A549 (cell line): ENCODE measurements at regions not wholly inside any gene's neighbourhood (a gene's known extent, or its start where the extent isn't known, plus 50 kb on each side); places are given as distances from the start of the nearest gene placed in this dataset.
A peak's percentile ranks its signal among the peaks of the same experiment; 100 is the strongest.

ENCODE experiments used
- ATAC-seq, 2 experiments: fragments of 200-7000 bp in 1 of 2; fragments of >200 bp in 1 of 2; cut with Nextera tagmentation in 1 of 2; cut with Tn5 transposase in 1 of 2; 3 replicates each; pipeline versions ENCODE4 v1.8.0 to v1.9.1; 2018 to 2020; ENCODE audit warnings: mild to moderate bottlenecking in 1 of 2, moderate library complexity in 1 of 2
- CTCF ChIA-PET: fragments of 300-600 bp; sonication (Branson Sonifier 250); formaldehyde crosslinking; extraction: SDS; loops from one replicate; lab custom pipeline; 2021; ENCODE audit warnings: antibody characterized with exemption, inconsistent platforms; lab: Yijun Ruan, JAX
- POLR2A ChIA-PET: fragments of 350-600 bp; formaldehyde crosslinking; extraction: SDS; loops from one replicate; lab custom pipeline; 2021; ENCODE audit warnings: antibody characterized with exemption, inconsistent platforms; lab: Yijun Ruan, JAX
- DNase-seq, 2 experiments: peaks; one replicate each; pipeline versions ENCODE4 v3.0.0 to v3.0.0-alpha.2; 2011 to 2016; ENCODE audit warnings: low read depth in 1 of 2, low spot score in 1 of 2
- FAIRE-seq: peaks from 2 replicates; lab custom pipeline; 2011; peaks lifted over from hg19 to GRCh38; lab: Jason Lieb, UNC
- H3K27ac ChIP-seq, 2 experiments: fragments of >200 bp; sonication (Bioruptor Twin); formaldehyde crosslinking; 3 replicates each; pipeline ENCODE4 v1.5.1; 2016 to 2017
- H3K4me1 ChIP-seq: fragments of >200 bp; sonication (Bioruptor Twin); formaldehyde crosslinking; 3 replicates; pipeline ENCODE4 v1.6.1; 2016
- H3K4me2 ChIP-seq: fragments of >200 bp; sonication (Bioruptor Twin); formaldehyde crosslinking; 3 replicates; pipeline ENCODE4 v1.6.1; 2016
- H3K4me3 ChIP-seq: fragments of >200 bp; sonication (Bioruptor Twin); formaldehyde crosslinking; 3 replicates; pipeline ENCODE4 v1.5.1; 2016
- H3K9me3 ChIP-seq: fragments of >200 bp; sonication (Bioruptor Twin); formaldehyde crosslinking; 3 replicates; pipeline ENCODE4 v1.6.1; 2016
- CEBPB ChIP-seq, 2 experiments: fragments of >200 bp in 1 of 2; sonication (Bioruptor Twin) in 1 of 2; formaldehyde crosslinking in 1 of 2; IDR thresholded peaks; 2 replicates each; pipeline ENCODE4 v1.6.1; 2012 to 2016
- CHD2 ChIP-seq: fragments of 150-350 bp; IDR thresholded peaks from 2 replicates; pipeline ENCODE4 v1.6.1; 2014; ENCODE audit warnings: low read length; ENCODE audit not compliant: partially characterized antibody
- EHMT2 ChIP-seq: fragments of 200-600 bp; sonication (generic); IDR thresholded peaks from 2 replicates; pipeline ENCODE4 v1.6.1; 2016; ENCODE audit warnings: antibody characterized with exemption, low read depth, mild to moderate bottlenecking, moderate library complexity
- EP300 ChIP-seq, 2 experiments: fragments of >200 bp; sonication (Bioruptor Twin); formaldehyde crosslinking; IDR thresholded peaks; 2 replicates in 1 of 2; 3 replicates in 1 of 2; pipeline ENCODE4 v1.6.1; 2016 to 2017
- GATA3 ChIP-seq: IDR thresholded peaks from 2 replicates; pipeline ENCODE4 v1.6.1; 2012; ENCODE audit warnings: borderline replicate concordance
- HES2 ChIP-seq: fragments of >200 bp; sonication (Bioruptor Twin); formaldehyde crosslinking; IDR thresholded peaks from 2 replicates; pipeline ENCODE4 v1.6.1; 2016
- KDM1A ChIP-seq: fragments of 200-600 bp; sonication (generic); IDR thresholded peaks from 2 replicates; pipeline ENCODE4 v1.6.1; 2016; ENCODE audit warnings: low read depth, mild to moderate bottlenecking
- MAFK ChIP-seq: fragments of 450-650 bp; IDR thresholded peaks from 2 replicates; pipeline ENCODE4 v1.6.1; 2014; ENCODE audit not compliant: partially characterized antibody
- MYC ChIP-seq: IDR thresholded peaks from 2 replicates; pipeline ENCODE4 v1.6.1; 2012; ENCODE audit warnings: mild to moderate bottlenecking, inconsistent platforms, low read length, improper control_type of control experiment, borderline replicate concordance
- NPAS2 ChIP-seq: fragments of 250-450 bp; sonication (Bioruptor Pico); IDR thresholded peaks from 2 replicates; pipeline ENCODE4 v1.8.0; 2022; ENCODE audit warnings: mild to moderate bottlenecking, moderate library complexity, borderline replicate concordance
- NR3C1 ChIP-seq: fragments of >200 bp; sonication (Bioruptor Twin); formaldehyde crosslinking; IDR thresholded peaks from 3 replicates; pipeline ENCODE4 v1.6.1; 2017
- PHF8 ChIP-seq: fragments of 200-600 bp; sonication (generic); IDR thresholded peaks from 2 replicates; pipeline ENCODE4 v1.6.1; 2016; ENCODE audit warnings: low read depth, mild to moderate bottlenecking, antibody characterized with exemption, moderate library complexity, borderline replicate concordance
- POLR2AphosphoS2 ChIP-seq: conservative IDR thresholded peaks from 2 replicates; pipeline ENCODE4 v1.6.1; 2012; ENCODE audit warnings: low read length, improper control_type of control experiment, inconsistent platforms
- RAD21 ChIP-seq, 2 experiments: fragments of >200 bp in 1 of 2; sonication (Bioruptor Twin) in 1 of 2; formaldehyde crosslinking in 1 of 2; IDR thresholded peaks in 1 of 2; conservative IDR thresholded peaks in 1 of 2; 2 replicates in 1 of 2; 3 replicates in 1 of 2; pipeline ENCODE4 v1.6.1; 2012 to 2018; ENCODE audit warnings: inconsistent platforms in 1 of 2
- RARB ChIP-seq: fragments of 250-450 bp; sonication (Bioruptor Pico); IDR thresholded peaks from 2 replicates; pipeline ENCODE4 v1.8.0; 2021; ENCODE audit warnings: mild to moderate bottlenecking, moderate library complexity
- RFX5 ChIP-seq: fragments of 450-650 bp; IDR thresholded peaks from 2 replicates; pipeline ENCODE4 v1.7.1; 2014; ENCODE audit warnings: antibody characterized with exemption, mild to moderate bottlenecking, moderate library complexity
- SMC3 ChIP-seq: fragments of >200 bp; sonication (Bioruptor Twin); formaldehyde crosslinking; IDR thresholded peaks from 3 replicates; pipeline ENCODE4 v1.6.1; 2018; ENCODE audit warnings: inconsistent platforms
- TFCP2L1 ChIP-seq: fragments of 250-450 bp; sonication (Bioruptor Pico); IDR thresholded peaks from 2 replicates; pipeline ENCODE4 v1.5.0; 2021; ENCODE audit warnings: mild to moderate bottlenecking
- ZC3H11A ChIP-seq: fragments of 450-650 bp; IDR thresholded peaks from 2 replicates; pipeline ENCODE4 v1.6.1; 2014; ENCODE audit warnings: antibody characterized with exemption, mild to moderate bottlenecking
- WGBS: methylation state at CpG from one replicate; pipeline ENCODE4 v1.1.6; 2017; ENCODE audit errors: missing lambda C conversion rate; 5-methylcytosine and 5-hydroxymethylcytosine counted together

GRCh38 chr7:47720141-47720906 lies 138.4 kb upstream of the TNS3 start:
- ATAC-seq (peak in 1 of 2 experiments; percentile 29; a peak in 2 of 6 replicates), DNase-seq (no peak), FAIRE-seq (no peak)
- Histone ChIP-seq H3K4me1 (peaks cover 11% of the 10 kb centered on the region), H3K27ac (peak overlapping the region in 1 of 2 experiments; percentile 50; a peak in 3 of 6 replicates), H3K4me3 (no peak overlapping the region), H3K4me2 (no peak overlapping the region), H3K9me3 (no peaks in the 10 kb centered on the region)
- ChIA-PET POLR2A (interaction anchor here (0.5 kb wide), 1 partner anchor 25 kb away, joined by 4 read pairs; no protein-coding TSS in a partner anchor), CTCF (interaction anchor here (0.6 kb wide), 1 partner anchor 50 kb away, joined by 3 read pairs; no protein-coding TSS in a partner anchor)
- 76% methylated on average over 12 of the region's 12 CpGs for WGBS
- no peak for TF ChIP-seq NR3C1
- no peak for TF ChIP-seq MAFK
- no peak for TF ChIP-seq RAD21 (conservative IDR thresholded peaks at IDR 0.05 in 1 of 2, IDR thresholded peaks at IDR 0.05 in 1 of 2)
- no peak for TF ChIP-seq RARB
- no peak for TF ChIP-seq EHMT2
- TF ChIP-seq PHF8: no peak
- TF ChIP-seq TFCP2L1: no peak
- no peak for TF ChIP-seq KDM1A
- TF ChIP-seq GATA3: no peak

- no peaks in the 10 kb centered on the region for H3K9me3 ChIP-seq
- POLR2A ChIA-PET: no interaction called here
- 91% methylated on average over 7 of the region's 7 CpGs for WGBS
- CTCF ChIA-PET: interaction anchor here (0.6 kb wide), 1 partner anchor 50 kb away, joined by 3 read pairs; no protein-coding TSS in a partner anchor
- FAIRE-seq (no peak), DNase-seq (no peak), ATAC-seq (no peak)
- peak in 1 of 2 experiments; percentile 56; a peak in 3 of 4 replicates for TF ChIP-seq CEBPB (IDR thresholded peaks at IDR 0.05)
- no peak for TF ChIP-seq NPAS2
- no peak for TF ChIP-seq CHD2
- no peak overlapping the region for H3K4me2 ChIP-seq
- no peak overlapping the region for H3K4me3 ChIP-seq
- H3K27ac ChIP-seq: no peak overlapping the region
- H3K4me1 ChIP-seq: peaks cover 5% of the 10 kb centered on the region
Observed at GRCh38 chr7:47719675-47720074, 137.8 kb upstream of the TNS3 start.

GRCh38 chr7:47715631-47716068 lies 133.7 kb upstream of the TNS3 start:
- H3K4me2 ChIP-seq: no peak overlapping the region
- no peak for DNase-seq
- H3K4me3 ChIP-seq: no peak overlapping the region
- ChIA-PET POLR2A (no interaction called here), CTCF (interaction anchor here (1.5 kb wide), 1 partner anchor 104 kb away, joined by 3 read pairs; no protein-coding TSS in a partner anchor)
- H3K4me1 ChIP-seq: no peaks in the 10 kb centered on the region
- WGBS: 94% methylated on average over 5 of the region's 5 CpGs
- 0 out of 6 replicates have a peak overlapping the region, but pooled peaks of 1 of the 2 experiments have one; percentile 9 for H3K27ac ChIP-seq
- ATAC-seq: no peak
- TF ChIP-seq KDM1A (no peak), EP300 (IDR thresholded peaks at IDR 0.05) (no peak), ZC3H11A (no peak), MYC (no peak), RFX5 (no peak), HES2 (no peak), SMC3 (no peak), POLR2AphosphoS2 (no peak)
- no peak for FAIRE-seq
- no peaks in the 10 kb centered on the region for H3K9me3 ChIP-seq
